ENCODE measurements at regions not wholly inside any gene's neighbourhood (a gene's known extent, or its start where the extent isn't known, plus 50 kb on each side); places are given as distances from the start of the nearest gene placed in this dataset.

GRCh38 chr3:135393898-135394525 lies 571.5 kb upstream of the PPP2R3A start:
- Histone ChIP-seq H3K4me2 (ENCODE audit: low read length) (no peak overlapping the region), H3K9me2 (ENCODE audit: insufficient read depth, low read length) (no peaks in the 10 kb centered on the region), H3K79me2 (ENCODE audit: insufficient read depth, low read depth, low read length) (no peaks in the 10 kb centered on the region), H3K4me3 (ENCODE audit: low read depth, low read length, poor library complexity, severe bottlenecking) (no peak overlapping the region), H2AFZ (ENCODE audit: low read length) (no peak overlapping the region), H3K27ac (ENCODE audit: low read depth, low read length, poor library complexity, severe bottlenecking) (no peak overlapping the region), H4K20me1 (ENCODE audit: insufficient read depth, low read length) (no peaks in the 10 kb centered on the region), H3K4me1 (ENCODE audit: insufficient read depth, low read length, poor library complexity, severe bottlenecking) (no peaks in the 10 kb centered on the region), H3K9me3 (ENCODE audit: low read length) (no peaks in the 10 kb centered on the region), H3K36me3 (ENCODE audit: insufficient read depth, low read length) (no peaks in the 10 kb centered on the region)
- TF ChIP-seq EZH2phosphoT487 (IDR thresholded peaks at IDR 0.05; ENCODE audit: borderline replicate concordance, low read depth, low read length): no peak
- no peak for TF ChIP-seq CTCF (conservative IDR thresholded peaks at IDR 0.05; ENCODE audit: low read length)
- no TSS peak for BruUV-seq (replicated peaks)
- ChIA-PET CTCF (ENCODE audit: unreplicated experiment) (no interaction called here), POLR2A (no interaction called here)
- DNase-seq (ENCODE audit: low spot score): no peak
- intact Hi-C loops (cut with micrococcal nuclease; ENCODE audit: unreplicated experiment): no loop called here

GRCh38 chr3:135412475-135412874 lies 553.1 kb upstream of the PPP2R3A start:
- TF ChIP-seq CTCF (conservative IDR thresholded peaks at IDR 0.05; ENCODE audit: low read length) (no peak), EZH2phosphoT487 (IDR thresholded peaks at IDR 0.05; ENCODE audit: borderline replicate concordance, low read depth, low read length) (no peak)
- Histone ChIP-seq H3K36me3 (ENCODE audit: insufficient read depth, low read length) (no peaks in the 10 kb centered on the region), H3K9me3 (ENCODE audit: low read length) (no peaks in the 10 kb centered on the region), H3K4me2 (ENCODE audit: low read length) (no peak overlapping the region), H3K4me1 (ENCODE audit: insufficient read depth, low read length, poor library complexity, severe bottlenecking) (no peaks in the 10 kb centered on the region), H3K27ac (ENCODE audit: low read depth, low read length, poor library complexity, severe bottlenecking) (no peak overlapping the region), H4K20me1 (ENCODE audit: insufficient read depth, low read length) (no peaks in the 10 kb centered on the region), H3K79me2 (ENCODE audit: insufficient read depth, low read depth, low read length) (no peaks in the 10 kb centered on the region), H3K9me2 (ENCODE audit: insufficient read depth, low read length) (no peaks in the 10 kb centered on the region), H2AFZ (ENCODE audit: low read length) (no peak overlapping the region), H3K4me3 (ENCODE audit: low read depth, low read length, poor library complexity, severe bottlenecking) (no peak overlapping the region)
- CTCF ChIA-PET (ENCODE audit: unreplicated experiment): no interaction called here
- DNase-seq (ENCODE audit: low spot score): no peak
- intact Hi-C loops (cut with micrococcal nuclease; ENCODE audit: unreplicated experiment): no loop called here
- POLR2A ChIA-PET: no interaction called here
- no TSS peak for BruUV-seq (replicated peaks)

GRCh38 chr3:135416182-135416581 lies 549.3 kb upstream of the PPP2R3A start:
- Histone ChIP-seq H3K9me2 (ENCODE audit: insufficient read depth, low read length) (no peaks in the 10 kb centered on the region), H4K20me1 (ENCODE audit: insufficient read depth, low read length) (no peaks in the 10 kb centered on the region), H3K27ac (ENCODE audit: low read depth, low read length, poor library complexity, severe bottlenecking) (no peak overlapping the region), H3K4me3 (ENCODE audit: low read depth, low read length, poor library complexity, severe bottlenecking) (no peak overlapping the region), H3K79me2 (ENCODE audit: insufficient read depth, low read depth, low read length) (no peaks in the 10 kb centered on the region), H3K4me2 (ENCODE audit: low read length) (no peak overlapping the region), H2AFZ (ENCODE audit: low read length) (no peak overlapping the region), H3K36me3 (ENCODE audit: insufficient read depth, low read length) (no peaks in the 10 kb centered on the region), H3K9me3 (ENCODE audit: low read length) (no peaks in the 10 kb centered on the region), H3K4me1 (ENCODE audit: insufficient read depth, low read length, poor library complexity, severe bottlenecking) (no peaks in the 10 kb centered on the region)
- DNase-seq (ENCODE audit: low spot score): no peak
- no TSS peak for BruUV-seq (replicated peaks)
- CTCF ChIA-PET (ENCODE audit: unreplicated experiment): no interaction called here
- TF ChIP-seq CTCF (conservative IDR thresholded peaks at IDR 0.05; ENCODE audit: low read length): no peak
- TF ChIP-seq EZH2phosphoT487 (IDR thresholded peaks at IDR 0.05; ENCODE audit: borderline replicate concordance, low read depth, low read length): no peak
- POLR2A ChIA-PET: no interaction called here
- intact Hi-C loops (cut with micrococcal nuclease; ENCODE audit: unreplicated experiment): no loop called here

Data from OCI-LY7 (cell line).